Fibroblast of skin of back (primary cell): ENCODE measurements at regions not wholly inside any gene's neighbourhood (a gene's known extent, or its start where the extent isn't known, plus 50 kb on each side); places are given as distances from the start of the nearest gene placed in this dataset.
"Not testable (repeated sequence)": the region's sequence is repeated elsewhere in the genome, so short reads cannot be mapped to it uniquely, and the experiment has no call there.

Experiments
- DNase-seq: peaks from one replicate; pipeline ENCODE4 v3.0.0-alpha.2; 2013

- no peak for DNase-seq
Measured at GRCh38 chr1:220942278-220942677, 63.0 kb downstream of the HLX start.

DNA sequence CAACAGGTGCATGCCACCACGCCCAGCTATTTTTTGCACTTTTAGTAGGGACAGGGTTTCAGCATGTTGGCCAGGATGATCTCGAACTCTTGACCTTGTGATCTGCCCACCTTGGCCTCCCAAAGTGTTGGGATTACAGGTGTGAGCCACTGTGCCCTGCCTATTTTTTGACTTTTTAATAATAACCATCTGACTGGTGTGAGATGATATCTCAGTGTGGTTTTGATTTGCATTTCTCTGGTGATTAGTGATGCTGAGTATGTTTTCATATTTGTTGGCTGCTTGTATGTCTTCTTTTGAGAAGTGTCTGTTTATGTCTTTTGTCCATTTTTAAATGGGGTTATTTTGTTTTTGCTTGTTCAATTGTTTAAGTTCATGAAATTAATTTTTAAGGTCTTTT lies 63.7 kb downstream of the HLX start:
- DNase-seq = not testable (repeated sequence)

GRCh38 chr1:220943319-220943996 lies 64.2 kb downstream of the HLX start:
- no peak for DNase-seq

- DNase-seq = no peak
Measured at GRCh38 chr1:220950576-220950975, 71.3 kb downstream of the HLX start.

GRCh38 chr1:220952961-220953643 lies 73.9 kb downstream of the HLX start:
- DNase-seq = no peak

DNA sequence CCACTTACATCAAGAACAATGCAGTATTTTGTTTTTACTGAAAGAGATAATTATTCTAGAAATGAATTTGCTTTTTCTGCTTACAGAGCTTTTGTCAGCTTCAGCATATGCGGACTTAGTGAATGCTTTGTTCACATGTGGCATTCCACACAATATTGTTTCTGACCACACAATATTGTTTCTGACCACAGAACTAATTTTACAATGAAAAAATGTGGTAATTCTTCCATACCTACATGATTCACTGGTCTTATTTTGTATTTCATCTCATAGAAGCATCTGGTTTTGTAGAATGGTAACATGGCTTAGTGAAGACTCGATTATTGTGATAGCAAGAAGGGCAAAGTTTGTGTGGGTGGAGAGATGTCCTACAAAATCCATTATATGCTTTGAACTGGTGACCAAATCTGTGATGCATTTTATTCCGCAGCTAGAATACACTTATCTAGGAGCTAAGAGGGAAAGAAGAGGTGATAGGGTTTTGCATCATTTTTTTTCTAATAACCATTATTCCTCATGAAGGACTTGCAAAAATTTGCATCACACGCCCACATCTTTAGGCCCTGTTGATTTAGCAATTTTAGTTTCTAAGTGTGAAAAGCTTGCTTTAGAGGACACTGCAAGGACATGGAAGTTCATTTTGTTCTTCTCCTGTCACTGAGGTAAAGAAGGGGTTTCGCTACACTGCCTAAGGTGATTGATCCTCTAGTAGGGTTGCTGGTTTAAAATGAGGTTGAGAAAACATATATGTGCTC lies 75.3 kb downstream of the HLX start:
- DNase-seq = no peak

- no peak for DNase-seq
Measured at GRCh38 chr1:220955116-220955515, 75.9 kb downstream of the HLX start.

DNA sequence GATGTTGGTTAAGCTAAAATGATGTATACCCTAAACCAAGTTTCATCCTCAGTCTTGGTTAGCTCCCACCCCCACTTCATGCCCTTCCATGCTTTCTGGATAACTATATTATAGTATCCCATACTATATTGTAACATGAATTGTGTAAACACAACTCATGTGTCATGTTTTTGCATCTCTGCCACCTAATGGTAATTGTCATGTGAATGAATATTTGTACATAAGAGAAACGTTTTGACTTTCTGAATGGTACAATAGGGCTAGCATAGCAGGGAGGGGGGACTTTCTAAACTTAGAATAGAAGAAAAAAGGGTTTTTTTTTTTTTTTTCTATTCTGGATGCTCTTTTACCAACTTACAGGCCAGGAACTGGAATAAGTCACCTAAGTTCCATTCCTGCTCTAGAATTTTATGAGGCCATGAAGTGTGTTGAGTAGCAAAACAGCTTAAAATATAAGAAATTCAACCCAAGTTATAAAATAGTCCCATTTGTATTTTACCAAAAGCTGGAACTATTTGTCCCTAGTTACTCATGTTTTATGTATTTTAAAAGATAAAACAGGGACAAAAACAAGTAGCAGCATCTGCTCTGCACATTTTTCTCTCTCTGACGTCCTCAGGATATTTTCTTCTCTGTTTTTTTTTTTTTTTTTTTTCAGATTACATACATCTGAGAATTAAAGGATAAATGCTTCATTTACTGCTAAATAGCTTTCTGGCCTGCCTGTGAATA lies 77.4 kb downstream of the HLX start:
- no peak for DNase-seq

- DNase-seq = peak; percentile 97
Measured at GRCh38 chr1:220957233-220957605, 78.0 kb downstream of the HLX start.

DNA sequence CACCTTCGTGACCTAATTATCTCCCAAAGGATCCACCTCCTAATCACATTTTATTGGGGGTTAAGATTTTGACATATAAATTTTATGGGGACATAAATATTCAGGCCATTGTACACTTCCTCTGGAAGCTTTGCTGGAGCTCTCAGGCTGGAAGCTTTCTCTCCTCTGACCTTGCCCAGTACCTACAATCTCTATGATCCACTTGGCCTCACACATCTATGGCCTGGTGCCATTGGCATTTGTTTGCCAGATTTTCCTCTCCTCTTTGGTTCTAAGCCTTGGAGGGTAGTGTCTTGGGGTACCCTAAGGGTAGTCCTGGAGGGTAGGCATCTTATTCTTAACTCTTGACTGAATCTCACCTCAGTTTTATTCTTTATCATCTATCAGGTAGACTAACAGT lies 79.0 kb downstream of the HLX start:
- no peak for DNase-seq

DNA sequence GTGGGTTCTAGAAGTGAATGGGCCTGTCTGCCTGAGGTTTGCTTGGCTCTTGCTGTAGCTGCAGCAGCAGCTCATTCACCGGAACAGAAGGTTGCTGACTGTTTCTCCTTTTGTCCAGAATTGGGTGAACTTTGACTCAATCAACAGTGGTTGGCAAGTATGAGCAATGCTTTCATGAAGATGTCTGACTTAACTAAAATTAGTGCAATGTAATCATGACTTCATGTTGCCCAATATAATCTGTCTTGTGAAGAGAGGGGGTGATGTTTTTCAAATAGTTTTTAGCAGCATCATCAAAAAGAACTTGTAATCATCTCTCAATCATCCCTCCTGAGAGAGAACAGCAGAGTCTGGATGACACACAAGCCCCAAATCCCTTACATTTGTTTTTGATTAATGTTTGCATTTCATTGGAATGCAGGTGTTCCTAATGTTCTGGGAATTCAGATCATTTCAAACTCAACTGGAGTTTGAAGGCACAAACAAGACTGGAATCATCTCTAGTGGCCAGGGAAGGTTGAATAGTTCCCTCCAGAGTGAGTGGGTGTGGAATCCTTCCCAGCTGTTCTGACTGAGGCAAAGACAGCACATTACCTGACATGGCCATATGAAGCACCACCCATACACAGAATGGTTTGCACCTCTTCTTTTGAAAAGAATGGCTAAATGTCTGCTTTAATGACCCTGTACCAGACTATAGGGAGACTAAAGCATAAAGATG lies 82.9 kb downstream of the HLX start:
- DNase-seq = peak; percentile 92

- DNase-seq = no peak
Measured at GRCh38 chr1:220966041-220966440, 86.8 kb downstream of the HLX start.

GRCh38 chr1:220966473-220966872 lies 87.2 kb downstream of the HLX start:
- no peak for DNase-seq

GRCh38 chr1:220966881-220967611 lies 87.8 kb downstream of the HLX start:
- DNase-seq = no peak

DNA sequence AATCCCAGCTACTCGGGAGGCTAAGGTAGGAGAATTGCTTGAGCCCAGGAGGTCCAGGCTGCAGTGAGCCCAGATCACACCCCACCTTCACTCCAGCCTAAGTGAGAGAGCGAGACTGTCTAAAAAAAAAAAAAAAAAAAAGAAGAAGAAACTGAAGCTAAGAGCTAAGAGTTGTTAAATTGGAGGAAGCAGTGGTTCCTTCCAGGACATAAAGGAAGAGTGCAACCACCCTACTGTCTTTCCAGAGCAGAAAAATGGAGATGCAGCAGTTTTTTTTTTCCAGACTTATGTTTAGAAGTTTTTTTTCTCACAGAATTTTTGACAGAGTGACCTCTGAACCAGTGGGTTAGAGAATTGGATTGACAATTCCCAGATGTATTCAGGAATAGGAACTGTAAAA lies 88.7 kb downstream of the HLX start:
- no peak for DNase-seq

DNA sequence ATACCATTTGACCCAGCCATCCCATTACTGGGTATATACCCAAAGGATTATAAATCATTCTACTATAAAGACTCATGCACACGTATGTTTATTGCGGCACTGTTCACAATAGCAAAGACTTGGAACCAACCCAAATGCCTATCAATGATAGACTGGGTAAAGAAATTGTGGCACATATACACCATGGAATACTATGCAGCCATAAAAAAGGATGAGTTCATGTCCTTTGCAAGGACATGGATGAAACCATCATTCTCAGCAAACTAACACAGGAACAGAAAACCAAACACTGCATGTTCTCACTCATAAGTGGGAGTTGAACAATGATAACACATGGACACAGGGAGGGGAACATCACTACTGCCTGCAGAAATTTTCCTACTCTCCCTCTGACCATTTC lies 90.0 kb downstream of the HLX start:
- not testable (repeated sequence) for DNase-seq

DNA sequence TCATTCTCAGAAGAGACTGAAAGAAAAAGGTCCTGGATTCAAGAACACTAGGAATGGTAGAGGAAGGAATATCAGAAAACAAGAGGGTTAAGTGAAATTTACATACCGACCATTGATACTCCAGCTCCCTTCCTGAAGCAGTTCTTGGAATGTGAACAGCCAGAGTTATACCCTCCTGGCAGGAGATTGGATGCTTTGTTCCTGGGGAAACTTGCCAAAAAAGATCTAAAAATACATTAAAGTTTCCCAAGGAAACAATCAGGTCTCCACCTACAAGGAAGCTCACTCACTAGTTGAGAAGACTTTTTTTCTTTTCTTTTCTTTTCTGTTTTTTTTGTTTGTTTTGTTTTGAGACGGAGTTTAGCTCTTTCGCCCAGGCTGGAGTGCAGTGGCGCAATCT lies 91.1 kb downstream of the HLX start:
- peak; percentile 24 for DNase-seq

GRCh38 chr1:220971221-220971620 lies 92.0 kb downstream of the HLX start:
- DNase-seq = no peak

DNA sequence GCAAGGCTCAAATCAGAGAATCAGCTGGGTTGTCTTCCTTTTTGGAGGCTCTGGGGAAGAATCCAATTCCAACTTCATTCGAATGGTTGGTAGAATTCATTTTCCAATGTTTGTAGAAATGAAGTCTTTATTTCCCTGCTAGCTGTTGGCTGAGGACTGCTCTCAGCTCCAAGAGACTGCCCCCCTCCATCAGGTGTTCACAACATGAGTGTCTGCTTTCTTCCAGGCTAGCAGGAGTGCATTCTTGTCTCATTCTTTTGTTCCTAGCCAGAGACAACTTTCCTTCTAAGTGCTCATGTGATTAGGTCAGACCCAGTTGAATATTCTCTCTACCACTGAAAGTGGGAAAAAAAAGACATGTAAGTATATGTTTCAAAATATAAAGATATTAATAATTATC lies 95.2 kb downstream of the HLX start:
- DNase-seq = no peak

GRCh38 chr1:220976390-220976789 lies 97.1 kb downstream of the HLX start:
- DNase-seq = no peak

GRCh38 chr1:220979371-220979770 lies 100.1 kb downstream of the HLX start:
- DNase-seq = no peak

DNA sequence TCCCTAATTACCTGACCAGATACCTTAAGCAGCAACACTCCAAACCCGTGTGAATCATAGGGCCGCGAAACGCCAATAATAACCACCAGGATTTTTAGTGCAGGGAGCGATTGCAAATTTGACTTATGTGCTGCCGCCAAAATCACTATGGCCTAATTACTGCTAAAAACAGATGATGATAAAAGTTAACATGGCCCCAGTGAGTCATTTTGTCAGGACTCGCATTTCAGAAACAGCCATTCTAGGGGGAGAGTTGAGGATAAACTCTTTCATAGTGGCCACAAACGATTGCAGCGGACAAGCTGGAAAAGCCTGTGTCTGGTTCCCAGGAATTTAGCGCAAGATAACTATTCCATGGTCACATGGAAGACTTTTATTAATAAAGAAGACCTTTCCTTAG lies 103.4 kb downstream of the HLX start:
- DNase-seq = no peak
